WI38 (cell line): ENCODE measurements at regions not wholly inside any gene's neighbourhood (a gene's known extent, or its start where the extent isn't known, plus 50 kb on each side); places are given as distances from the start of the nearest gene placed in this dataset.
"Not testable (repeated sequence)": the region's sequence is repeated elsewhere in the genome, so short reads cannot be mapped to it uniquely, and the experiment has no call there.

Experiments
- H3K4me3 ChIP-seq: 2 replicates; pipeline ENCODE4 v1.5.1; 2011; ENCODE audit warnings: low read depth, mild to moderate bottlenecking, control low read depth, low read length
- TF ChIP-seq, protein P1 (sequence below): IDR thresholded peaks from 2 replicates; pipeline ENCODE4 v1.5.1; 2012; ENCODE audit warnings: low read depth, mild to moderate bottlenecking, control low read depth, low read length

DNA sequence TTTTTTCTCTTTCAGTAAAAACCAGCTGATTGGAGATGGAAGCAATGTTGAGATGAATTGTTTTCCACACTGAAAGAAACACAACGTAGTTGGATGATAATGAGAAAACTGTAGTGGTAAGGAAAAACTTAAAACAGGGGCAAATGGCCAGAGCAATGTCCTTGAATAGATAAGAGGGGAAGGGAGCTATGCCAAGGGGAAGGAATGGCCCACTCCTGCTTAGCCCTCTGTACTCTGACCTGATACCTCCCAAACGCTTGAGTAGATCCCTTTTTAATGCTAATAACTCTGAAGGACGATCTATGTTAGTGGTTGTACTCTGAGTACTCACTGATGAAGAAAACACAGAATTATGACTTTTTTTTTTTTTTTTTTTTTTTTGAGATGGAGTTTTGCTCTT lies 114.7 kb upstream of the DAB2 start:
- TF ChIP-seq, protein P1, sequence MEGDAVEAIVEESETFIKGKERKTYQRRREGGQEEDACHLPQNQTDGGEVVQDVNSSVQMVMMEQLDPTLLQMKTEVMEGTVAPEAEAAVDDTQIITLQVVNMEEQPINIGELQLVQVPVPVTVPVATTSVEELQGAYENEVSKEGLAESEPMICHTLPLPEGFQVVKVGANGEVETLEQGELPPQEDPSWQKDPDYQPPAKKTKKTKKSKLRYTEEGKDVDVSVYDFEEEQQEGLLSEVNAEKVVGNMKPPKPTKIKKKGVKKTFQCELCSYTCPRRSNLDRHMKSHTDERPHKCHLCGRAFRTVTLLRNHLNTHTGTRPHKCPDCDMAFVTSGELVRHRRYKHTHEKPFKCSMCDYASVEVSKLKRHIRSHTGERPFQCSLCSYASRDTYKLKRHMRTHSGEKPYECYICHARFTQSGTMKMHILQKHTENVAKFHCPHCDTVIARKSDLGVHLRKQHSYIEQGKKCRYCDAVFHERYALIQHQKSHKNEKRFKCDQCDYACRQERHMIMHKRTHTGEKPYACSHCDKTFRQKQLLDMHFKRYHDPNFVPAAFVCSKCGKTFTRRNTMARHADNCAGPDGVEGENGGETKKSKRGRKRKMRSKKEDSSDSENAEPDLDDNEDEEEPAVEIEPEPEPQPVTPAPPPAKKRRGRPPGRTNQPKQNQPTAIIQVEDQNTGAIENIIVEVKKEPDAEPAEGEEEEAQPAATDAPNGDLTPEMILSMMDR: no peak
- no peak overlapping the region for H3K4me3 ChIP-seq

DNA sequence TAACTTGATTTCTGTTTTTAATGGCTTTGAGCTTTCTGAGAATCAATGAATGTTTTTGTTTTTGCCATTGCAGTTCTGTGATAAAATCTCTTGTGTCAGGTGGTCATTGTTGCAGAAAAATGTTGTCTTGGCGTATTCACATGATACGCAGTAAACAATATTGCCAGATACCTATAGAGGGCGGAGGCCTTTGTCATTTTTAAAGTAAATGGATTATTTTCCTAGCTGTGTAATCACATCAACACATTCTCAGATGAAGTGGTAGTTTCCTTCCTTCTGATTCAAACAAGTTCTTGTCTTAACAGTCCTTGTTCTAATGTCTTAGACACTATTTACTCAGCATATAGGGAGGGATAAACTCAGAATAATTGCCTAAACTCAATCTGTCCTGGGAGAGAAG lies 109.9 kb upstream of the DAB2 start:
- TF ChIP-seq, protein P1: no peak

DNA sequence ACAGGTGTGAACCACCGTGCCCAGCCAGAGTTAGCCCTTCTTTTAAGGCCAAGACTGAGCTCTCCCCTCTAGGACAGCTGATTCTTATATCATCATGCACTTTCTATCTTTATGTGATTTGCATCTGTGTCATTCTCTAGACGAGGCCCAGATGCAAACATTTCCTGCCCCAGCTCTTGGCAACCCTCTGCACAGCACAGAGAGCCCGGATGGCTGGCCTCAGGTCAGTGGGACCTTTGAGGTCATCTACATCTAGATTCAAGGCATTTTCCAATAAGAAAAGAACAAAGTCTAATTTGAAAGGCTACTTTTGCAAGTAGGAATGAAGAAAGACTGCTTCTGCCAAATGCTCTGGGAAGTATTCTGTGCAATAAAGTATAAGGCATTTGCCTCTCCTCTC lies 109.0 kb upstream of the DAB2 start:
- TF ChIP-seq, protein P1: no peak

More for the DNA sequence above, 109.9 kb upstream of the DAB2 start:
- H3K4me3 ChIP-seq: no peak overlapping the region

DNA sequence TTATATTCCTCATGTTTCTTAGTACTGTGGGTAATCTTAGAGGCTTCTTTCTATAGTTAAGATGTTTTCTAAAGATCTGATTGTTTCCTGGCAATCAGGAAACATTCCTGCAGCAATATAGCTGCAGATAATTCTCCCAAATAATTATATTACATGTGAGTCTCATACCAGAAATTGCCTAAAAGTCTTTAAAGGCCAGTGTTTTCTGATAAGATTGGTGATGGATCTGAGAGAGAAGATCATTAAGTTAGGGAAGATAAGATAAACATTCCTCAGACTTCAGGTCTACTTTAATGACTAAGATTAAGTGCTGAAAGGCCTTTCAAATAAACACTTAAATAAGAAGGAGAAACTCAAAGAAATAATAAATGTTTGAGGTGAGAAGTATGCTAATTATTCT lies 107.7 kb upstream of the DAB2 start:
- TF ChIP-seq, protein P1: no peak

More for the DNA sequence above, 109.0 kb upstream of the DAB2 start:
- H3K4me3 ChIP-seq: no peak overlapping the region

DNA sequence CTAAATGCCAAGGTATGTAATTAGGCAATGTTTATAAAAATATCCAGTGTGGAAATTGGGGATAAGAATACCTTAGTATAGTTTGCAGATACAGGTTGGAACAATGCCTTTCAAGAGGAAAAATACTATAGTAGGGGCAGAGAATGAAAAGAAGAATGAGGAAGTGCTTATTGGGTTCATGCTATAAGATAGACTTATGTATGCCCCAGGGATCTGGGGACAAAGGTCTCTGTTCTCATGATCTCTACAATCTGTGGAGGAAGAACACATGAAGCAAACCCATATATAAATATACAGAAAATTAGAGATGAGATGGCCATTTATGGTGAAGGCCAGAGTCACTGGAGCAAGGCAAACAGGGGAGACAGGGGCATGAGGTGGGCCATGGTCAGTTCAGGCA lies 106.5 kb upstream of the DAB2 start:
- H3K4me3 ChIP-seq: no peak overlapping the region
- TF ChIP-seq, protein P1: no peak

More for the DNA sequence above, 107.7 kb upstream of the DAB2 start:
- H3K4me3 ChIP-seq: no peak overlapping the region

DNA sequence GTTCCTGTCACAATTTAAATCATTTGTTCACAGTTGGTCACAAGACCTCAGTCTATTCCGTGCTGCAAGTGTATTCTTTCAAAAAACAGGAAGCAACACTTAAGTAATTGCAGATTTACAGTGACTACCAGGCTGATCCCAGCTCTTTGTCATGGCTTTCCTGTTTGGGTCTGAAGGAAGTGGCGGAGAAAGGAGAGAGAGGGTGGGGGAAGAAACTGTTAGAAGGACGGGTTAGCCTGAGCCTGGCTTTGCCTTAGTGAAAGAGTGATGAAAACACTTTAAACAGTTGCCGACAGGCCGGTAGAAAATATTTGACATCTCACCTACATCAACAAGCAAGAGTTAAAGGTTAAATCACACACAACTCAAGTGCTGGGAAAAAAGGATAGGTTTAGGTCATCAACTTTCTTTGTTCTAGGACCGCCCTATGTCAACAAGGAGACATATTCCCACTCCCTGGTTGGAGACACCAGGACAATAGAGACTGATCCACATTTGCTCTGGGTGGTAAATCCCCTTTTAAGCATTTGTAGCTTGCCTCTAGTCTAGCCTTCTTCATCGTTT lies 102.2 kb upstream of the DAB2 start:
- TF ChIP-seq, protein P1: no peak
- H3K4me3 ChIP-seq: no peak overlapping the region

DNA sequence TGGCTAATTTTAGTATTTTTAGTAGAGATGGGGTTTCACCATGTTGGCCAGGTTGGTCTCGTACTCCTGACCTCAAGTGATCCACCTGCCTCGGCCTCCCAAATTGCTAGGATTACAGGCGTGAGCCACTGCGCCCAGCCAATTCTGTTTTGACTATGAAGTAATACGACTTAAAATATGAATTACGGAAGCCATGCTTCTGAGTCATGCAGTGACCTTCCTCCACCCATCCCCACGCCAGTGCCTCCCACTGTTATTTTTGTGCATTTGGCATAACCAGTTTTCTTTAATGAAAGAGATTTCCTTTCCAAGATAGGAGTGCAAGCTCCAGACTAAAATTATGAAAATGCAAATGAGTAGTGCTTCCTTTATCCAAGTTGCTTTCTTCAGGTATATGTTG lies 101.0 kb upstream of the DAB2 start:
- H3K4me3 ChIP-seq: not testable (repeated sequence)

DNA sequence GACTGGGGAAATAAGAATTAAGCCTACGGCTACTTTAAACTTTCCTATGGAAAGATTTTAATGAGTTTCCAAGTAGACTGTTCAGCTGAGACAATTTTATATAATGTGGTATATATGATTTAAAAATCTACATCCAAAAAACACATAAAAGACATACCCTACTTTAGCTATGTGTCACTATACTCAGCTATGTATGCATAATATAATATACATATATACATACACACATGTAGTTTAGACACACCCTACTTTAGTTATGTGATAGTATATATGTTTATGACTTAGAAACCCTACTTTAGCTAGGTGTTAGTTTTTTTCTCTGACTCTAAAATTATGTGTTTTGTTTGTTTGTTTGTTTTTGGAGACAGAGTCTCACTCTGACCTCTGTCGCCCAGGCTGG lies 100.5 kb upstream of the DAB2 start:
- TF ChIP-seq, protein P1: no peak
- no peak overlapping the region for H3K4me3 ChIP-seq
